OCI-LY3 (cell line): ENCODE measurements at regions not wholly inside any gene's neighbourhood (a gene's known extent, or its start where the extent isn't known, plus 50 kb on each side); places are given as distances from the start of the nearest gene placed in this dataset.
"Not testable (repeated sequence)": the region's sequence is repeated elsewhere in the genome, so short reads cannot be mapped to it uniquely, and the experiment has no call there.

ENCODE experiments used
- H2AFZ ChIP-seq: fragments of 200-600, 300-600 bp; shearing (Covaris generic); 2 replicates; pipeline ENCODE4 v1.6.0; 2014; ENCODE audit warnings: antibody characterized with exemption, low read depth, low read length
- H3K27ac ChIP-seq: fragments of 200-600, 300-600 bp; sonication (generic); 2 replicates; pipeline ENCODE4 v1.5.1; 2014; ENCODE audit warnings: mild to moderate bottlenecking, low read length, moderate library complexity, mixed read lengths
- H3K27me3 ChIP-seq: fragments of 200-600, 300-600 bp; sonication (generic); 2 replicates; pipeline ENCODE4 v1.6.1; 2014; ENCODE audit warnings: low read depth, low read length, mixed read lengths
- H3K36me3 ChIP-seq: fragments of 200-600, 300-600 bp; sonication (generic); replicated peaks from 2 replicates; pipeline ENCODE3; 2014; ENCODE audit warnings: low read depth, low read length, mixed read lengths
- H3K4me1 ChIP-seq: fragments of 300-600, 200-600 bp; sonication (generic); 2 replicates; pipeline ENCODE4 v1.6.1; 2014; ENCODE audit warnings: low read length, mixed read lengths
- H3K4me2 ChIP-seq: fragments of 200-600, 300-600 bp; sonication (generic); 2 replicates; pipeline ENCODE4 v1.6.1; 2014; ENCODE audit warnings: low read length, mixed read lengths
- H3K4me3 ChIP-seq: fragments of 300-600, 200-600 bp; sonication (generic); 2 replicates; pipeline ENCODE4 v1.5.1; 2014; ENCODE audit warnings: antibody characterized with exemption, mild to moderate bottlenecking, low read length, moderate library complexity
- H3K79me2 ChIP-seq: fragments of 300-600, 200-600 bp; shearing (Covaris generic); 2 replicates; pipeline ENCODE4 v1.6.1; 2014; ENCODE audit warnings: mild to moderate bottlenecking, low read length, mixed read lengths
- H3K9ac ChIP-seq: fragments of 300-600, 200-600 bp; shearing (Covaris generic); 2 replicates; pipeline ENCODE4 v1.6.0; 2014; ENCODE audit warnings: mild to moderate bottlenecking, low read length, moderate library complexity
- H3K9me3 ChIP-seq: fragments of 200-600, 300-600 bp; shearing (Covaris generic); 2 replicates; pipeline ENCODE4 v1.6.1; 2014; ENCODE audit warnings: low read length, mixed read lengths; ENCODE audit not compliant: insufficient read depth
- H4K20me1 ChIP-seq: fragments of 200-600, 300-600 bp; sonication (generic); 2 replicates; pipeline ENCODE4 v1.6.1; 2016; ENCODE audit warnings: low read length, mixed read lengths; ENCODE audit not compliant: insufficient read depth
- CTCF ChIP-seq: fragments of 200-600, 300-600 bp; sonication (generic); IDR thresholded peaks from 2 replicates; pipeline ENCODE4 v1.5.1; 2014; ENCODE audit warnings: antibody characterized with exemption, low read length, low read depth
- EZH2phosphoT487 ChIP-seq: fragments of 200-600 bp; shearing (Covaris generic); IDR thresholded peaks from 2 replicates; pipeline ENCODE4 v1.6.1; 2018; ENCODE audit warnings: antibody characterized with exemption, mixed run types, low read depth

GRCh38 chr3:107911337-107912000, 179.4 kb downstream of the CD47 start:
- Histone ChIP-seq H2AFZ (no peak overlapping the region), H4K20me1 (no peaks in the 10 kb centered on the region), H3K4me3 (peak overlapping the region; percentile 36), H3K4me1 (peaks cover 23% of the 10 kb centered on the region), H3K27ac (no peak overlapping the region; the same call in 1 of the 2 replicates), H3K36me3 (no peaks in the 10 kb centered on the region), H3K4me2 (peak overlapping the region; percentile 74), H3K9ac (no peak overlapping the region), H3K79me2 (no peaks in the 10 kb centered on the region), H3K27me3 (no peaks in the 10 kb centered on the region), H3K9me3 (no peaks in the 10 kb centered on the region)
- TF ChIP-seq EZH2phosphoT487: no peak
- TF ChIP-seq CTCF: peak; percentile 25; the same call in 1 of the 2 replicates

GRCh38 chr3:107910713-107911259, 180.0 kb downstream of the CD47 start:
- H3K36me3 ChIP-seq: no peaks in the 10 kb centered on the region
- no peak overlapping the region; the same call in 1 of the 2 replicates for H2AFZ ChIP-seq
- H3K4me1 ChIP-seq: peaks cover 23% of the 10 kb centered on the region
- H3K9ac ChIP-seq: no peak overlapping the region; the same call in 1 of the 2 replicates
- H3K4me2 ChIP-seq: peak overlapping the region; percentile 74
- H3K9me3 ChIP-seq: no peaks in the 10 kb centered on the region
- H3K27me3 ChIP-seq: 0 out of 2 replicates have a peak, but pooled peaks cover 4% of the 10 kb centered on the region
- no peaks in the 10 kb centered on the region for H3K79me2 ChIP-seq
- H3K27ac ChIP-seq: peak overlapping the region; percentile 33
- no peaks in the 10 kb centered on the region for H4K20me1 ChIP-seq
- no peak for TF ChIP-seq CTCF
- TF ChIP-seq EZH2phosphoT487: no peak
- H3K4me3 ChIP-seq: peak overlapping the region; percentile 36

- not testable (repeated sequence) for H3K27ac ChIP-seq, H2AFZ ChIP-seq, H3K9me3 ChIP-seq, H3K4me3 ChIP-seq, H4K20me1 ChIP-seq, H3K79me2 ChIP-seq, H3K9ac ChIP-seq, H3K4me2 ChIP-seq, H3K36me3 ChIP-seq, H3K27me3 ChIP-seq
- peaks cover 23% of the 10 kb centered on the region for H3K4me1 ChIP-seq
Observed at GRCh38 chr3:107909583-107909982, 181.2 kb downstream of the CD47 start.

DNA sequence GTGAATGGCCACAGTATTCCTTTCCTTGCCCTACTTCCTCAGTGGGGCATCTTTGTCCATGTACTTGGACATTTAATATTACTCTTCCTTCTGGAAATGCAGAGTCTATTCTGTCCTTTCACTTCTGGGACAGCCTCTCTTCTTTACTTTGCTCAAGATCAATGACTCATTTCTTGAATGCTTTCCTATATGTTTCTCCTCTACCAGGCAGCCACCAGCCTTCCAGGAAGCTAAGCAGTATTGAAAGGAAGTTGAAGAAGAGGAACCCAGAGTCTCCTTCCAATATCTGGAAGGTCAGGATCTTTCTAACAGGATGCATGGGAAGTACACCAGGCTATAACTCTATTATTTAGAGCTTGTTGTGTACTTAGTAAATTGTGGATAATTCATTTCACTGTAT, 182.8 kb downstream of the CD47 start:
- H2AFZ ChIP-seq: no peak overlapping the region
- H3K4me2 ChIP-seq: no peak overlapping the region
- no peak overlapping the region for H3K27ac ChIP-seq
- no peaks in the 10 kb centered on the region for H3K9me3 ChIP-seq
- H3K36me3 ChIP-seq: no peaks in the 10 kb centered on the region
- no peaks in the 10 kb centered on the region for H3K79me2 ChIP-seq
- TF ChIP-seq CTCF (no peak), EZH2phosphoT487 (no peak)
- H3K9ac ChIP-seq: no peak overlapping the region
- no peaks in the 10 kb centered on the region for H4K20me1 ChIP-seq
- H3K4me1 ChIP-seq: peaks cover 23% of the 10 kb centered on the region
- H3K4me3 ChIP-seq: no peak overlapping the region
- peaks cover 8% of the 10 kb centered on the region; the same call in 1 of the 2 replicates for H3K27me3 ChIP-seq
